Activated gamma-delta T cell treated with Interleukin-2 at 50 U/mL for 16 hours (primary cell): ENCODE measurements at regions not wholly inside any gene's neighbourhood (a gene's known extent, or its start where the extent isn't known, plus 50 kb on each side); places are given as distances from the start of the nearest gene placed in this dataset.
"Not testable (repeated sequence)": the region's sequence is repeated elsewhere in the genome, so short reads cannot be mapped to it uniquely, and the experiment has no call there.

Experiments
- DNase-seq: peaks from one replicate; pipeline ENCODE4 v3.0.0-alpha.2; 2020

DNA sequence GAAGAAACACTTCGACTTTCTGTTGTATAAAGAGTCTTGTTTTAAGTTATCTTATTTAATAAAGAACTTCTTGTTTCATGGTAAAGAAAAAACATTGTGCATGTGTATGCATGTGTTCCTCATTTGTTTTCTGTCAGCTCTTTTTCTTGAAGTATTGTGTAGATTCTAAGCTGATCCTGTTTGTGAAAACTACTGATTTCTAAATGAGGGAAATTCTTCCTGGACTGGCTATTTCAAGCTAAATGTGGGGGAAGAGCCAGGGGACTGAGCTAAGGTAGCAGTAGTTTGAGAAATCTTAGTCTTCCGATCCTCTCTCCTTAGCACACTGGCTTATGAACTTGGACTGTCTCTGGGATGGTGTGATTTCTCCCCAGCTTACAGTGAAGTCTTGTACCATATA lies 56.4 kb upstream of the RBMS1 start:
- DNase-seq, result no peak

DNA sequence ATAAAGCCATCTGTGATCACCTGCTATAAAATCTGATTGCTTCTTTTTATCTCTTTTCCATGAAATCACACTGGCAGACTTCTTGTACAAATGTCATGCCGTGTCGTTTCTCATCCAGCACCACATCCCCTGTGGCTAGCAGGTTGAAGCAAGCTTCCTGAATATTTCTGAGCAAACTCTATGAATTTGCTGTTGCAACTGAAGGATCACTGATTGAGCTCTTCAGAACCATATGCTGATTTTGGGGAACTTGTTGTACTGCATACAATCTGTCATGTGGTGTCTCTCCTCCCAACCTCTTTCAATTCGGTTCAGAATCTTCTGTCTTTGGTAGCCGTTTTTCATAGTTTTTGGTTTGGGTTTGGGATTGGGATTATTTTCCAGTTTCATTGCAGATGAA lies 57.7 kb upstream of the RBMS1 start:
- no peak for DNase-seq

DNA sequence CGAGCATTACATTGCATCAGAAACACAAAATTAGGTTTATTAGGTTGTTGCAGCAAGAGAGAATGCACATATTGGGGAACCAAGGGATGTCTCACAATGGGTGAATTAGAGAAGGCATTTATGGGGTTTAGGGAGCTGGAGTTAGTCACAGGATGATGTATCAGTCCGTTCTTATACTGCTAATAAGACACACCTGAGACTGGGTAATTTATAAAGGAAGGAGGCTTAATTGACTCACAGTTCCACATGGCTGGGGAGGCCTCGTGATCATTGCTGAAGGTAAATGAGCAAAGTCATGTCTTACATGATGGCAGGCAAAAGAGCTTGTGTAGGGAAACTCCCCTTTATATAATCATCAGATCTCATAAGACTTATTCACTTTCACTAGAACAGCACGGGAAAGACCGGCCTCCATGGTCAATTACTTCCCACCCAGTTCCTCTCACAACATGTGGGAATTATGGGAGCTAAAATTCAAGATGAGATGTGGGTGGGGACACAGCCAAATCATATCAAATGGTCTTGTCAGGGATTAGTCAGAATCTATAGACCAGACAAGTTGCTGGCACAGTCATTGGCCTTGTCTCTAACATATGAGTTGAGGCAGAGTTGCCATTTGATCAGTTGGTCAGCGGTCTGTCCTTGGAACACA lies 61.9 kb upstream of the RBMS1 start:
- no peak for DNase-seq

DNA sequence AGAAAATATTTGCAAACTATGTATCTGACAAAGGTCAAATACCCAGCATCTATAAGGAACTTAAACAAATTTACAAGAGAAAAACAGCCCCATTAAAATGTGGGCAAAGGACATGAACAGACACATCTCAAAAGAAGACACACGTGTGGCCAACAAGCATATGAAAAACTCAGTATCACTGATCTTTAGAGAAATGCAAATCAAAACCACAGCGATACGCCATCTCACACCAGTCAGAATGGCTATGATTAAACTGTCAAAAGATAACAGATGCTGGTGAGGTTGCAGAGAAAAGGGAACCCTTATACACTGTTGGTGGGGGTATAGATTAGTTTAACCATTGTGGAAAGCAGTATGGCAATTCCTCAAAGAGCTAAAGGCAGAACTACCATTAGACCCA lies 64.3 kb upstream of the RBMS1 start:
- DNase-seq, result no peak

DNA sequence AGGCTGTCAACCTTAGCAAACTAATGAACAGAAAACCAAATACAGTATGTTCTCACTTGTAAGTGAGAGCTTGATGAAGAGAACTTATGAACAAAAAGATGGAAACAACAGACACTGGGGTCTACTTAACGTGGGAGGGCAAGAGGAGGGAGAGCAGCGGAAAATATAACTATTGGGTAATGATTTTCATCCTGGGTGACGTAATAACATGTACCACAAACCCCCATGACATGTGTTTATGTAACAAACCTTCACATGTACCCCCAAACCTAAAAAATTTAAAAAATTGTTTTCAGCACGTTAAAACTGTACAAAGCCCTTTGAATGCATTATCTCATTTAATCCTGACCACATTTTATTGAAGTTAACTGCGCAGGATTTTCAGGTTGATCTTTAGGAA lies 64.9 kb upstream of the RBMS1 start:
- no peak for DNase-seq

DNA sequence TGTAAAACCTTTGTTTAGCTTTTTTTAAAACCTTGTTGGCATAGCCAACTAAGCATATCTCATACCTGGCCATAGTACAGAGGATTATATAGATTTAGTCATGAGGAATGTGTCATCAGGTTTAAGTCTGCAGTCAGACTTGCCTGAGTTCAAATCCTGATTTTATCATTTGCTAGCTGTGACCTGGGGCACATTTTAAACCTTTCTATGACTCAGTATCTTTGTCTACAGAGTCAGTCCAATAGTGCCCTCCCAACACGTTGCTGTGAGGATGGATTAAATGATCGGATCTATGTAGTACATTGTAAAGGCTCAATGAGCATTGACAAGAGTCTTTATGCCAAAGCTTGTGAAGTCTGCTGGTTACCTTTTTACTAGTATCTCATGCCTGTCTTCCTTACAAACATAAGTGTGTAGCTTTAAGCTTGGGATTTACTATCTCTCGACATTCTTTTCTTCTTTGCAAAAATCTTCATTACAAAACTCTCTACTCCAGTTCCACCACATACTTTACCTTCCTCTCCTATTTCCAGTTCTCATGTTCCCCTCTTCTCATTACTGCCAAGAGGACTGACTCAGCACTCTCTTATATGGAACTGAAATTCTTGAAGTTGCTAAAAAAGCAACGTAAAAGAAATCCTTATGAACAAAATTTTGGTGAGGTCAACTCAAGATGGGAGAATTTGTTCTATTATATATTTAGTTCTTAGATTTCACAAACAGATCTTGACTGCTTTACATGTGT lies 68.1 kb upstream of the RBMS1 start:
- DNase-seq, result no peak

DNA sequence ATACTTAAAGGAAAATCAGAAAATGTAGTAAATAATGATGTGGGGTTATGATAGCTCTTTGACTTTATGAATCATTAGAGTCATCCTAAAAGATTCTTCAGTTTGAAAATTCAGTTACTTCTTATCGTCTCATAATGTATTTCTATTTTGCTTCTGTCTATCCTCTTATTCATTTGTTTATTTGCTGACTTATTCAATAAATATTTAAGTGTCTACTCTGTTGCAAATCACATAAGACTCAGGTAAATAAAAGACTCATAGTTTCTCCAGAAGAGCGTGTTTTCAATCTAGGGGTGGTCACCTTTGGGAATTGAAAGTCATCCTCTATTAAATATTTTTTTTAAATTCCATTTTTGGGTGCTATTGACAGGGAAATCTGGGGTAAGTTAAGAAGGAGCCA lies 69.1 kb upstream of the RBMS1 start:
- no peak for DNase-seq

DNA sequence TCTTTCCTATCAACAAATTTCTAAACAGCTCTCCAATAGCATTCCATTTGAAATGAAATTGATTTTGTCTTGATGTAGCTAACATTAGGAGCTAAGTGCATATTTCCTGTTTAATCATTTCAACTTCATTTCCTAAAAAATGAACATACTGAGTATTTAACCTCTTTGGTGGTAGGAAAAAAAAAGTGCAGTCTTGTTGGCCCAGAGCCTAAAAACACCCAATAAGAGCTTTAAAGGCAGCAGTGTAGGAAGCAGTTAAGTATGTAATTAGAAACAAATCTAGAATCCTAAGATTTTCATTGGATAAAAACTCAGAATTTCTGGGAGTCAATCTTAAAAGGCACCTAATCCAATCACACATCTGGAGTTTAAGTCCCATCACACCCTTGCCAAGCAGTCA lies 71.0 kb upstream of the RBMS1 start:
- no peak for DNase-seq

DNA sequence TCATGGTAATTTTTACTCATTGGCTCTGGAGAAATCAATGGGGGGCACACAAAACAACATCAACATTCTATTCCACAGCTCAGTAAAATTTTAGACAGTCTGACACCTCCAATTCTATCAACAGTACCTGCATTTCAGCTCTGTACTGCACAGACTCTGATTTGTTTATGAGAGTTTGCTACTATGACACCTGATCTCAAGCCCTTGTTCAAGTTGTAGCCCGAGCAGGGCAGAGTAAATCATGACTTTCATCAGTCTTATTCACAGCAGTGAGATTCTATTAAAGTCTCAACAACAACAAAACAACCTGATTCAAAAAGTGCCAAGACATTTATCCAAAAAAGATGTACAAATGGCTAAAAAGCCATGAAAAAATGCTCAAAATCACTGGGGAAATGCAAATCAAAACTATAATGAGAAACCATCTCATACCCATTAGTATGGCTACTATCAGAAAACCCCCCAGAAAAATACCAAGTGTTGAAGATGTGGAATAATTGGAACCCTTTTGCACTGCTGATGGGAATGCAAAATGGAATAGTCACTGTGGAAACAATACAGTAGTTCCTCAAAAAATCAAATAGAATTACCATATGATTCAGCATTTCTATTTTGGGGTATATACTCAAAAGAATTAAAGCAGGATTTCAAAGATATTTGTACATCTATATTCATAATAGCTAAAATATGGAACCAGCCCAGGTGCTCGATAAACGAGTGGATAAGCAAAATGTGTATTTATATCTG lies 71.7 kb upstream of the RBMS1 start:
- DNase-seq, result no peak

DNA sequence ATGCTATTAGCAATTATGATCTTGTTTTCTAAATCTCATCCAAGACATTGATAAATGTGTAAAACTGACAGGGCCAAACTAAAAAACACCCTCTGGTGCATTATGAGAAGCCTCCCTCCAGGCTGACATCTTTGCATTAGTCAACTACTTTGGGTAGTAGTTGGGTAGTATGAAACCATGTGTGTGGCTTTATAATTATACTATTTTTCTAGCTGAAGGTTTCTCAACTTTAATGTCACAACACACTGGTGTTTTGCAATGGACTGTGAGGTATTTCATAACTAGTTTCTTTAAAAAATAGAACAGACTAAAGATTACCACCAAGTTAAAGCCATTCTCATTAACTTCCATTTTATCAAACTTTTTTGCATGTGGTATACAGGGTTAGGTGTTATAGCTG lies 73.1 kb upstream of the RBMS1 start:
- DNase-seq, result no peak

DNA sequence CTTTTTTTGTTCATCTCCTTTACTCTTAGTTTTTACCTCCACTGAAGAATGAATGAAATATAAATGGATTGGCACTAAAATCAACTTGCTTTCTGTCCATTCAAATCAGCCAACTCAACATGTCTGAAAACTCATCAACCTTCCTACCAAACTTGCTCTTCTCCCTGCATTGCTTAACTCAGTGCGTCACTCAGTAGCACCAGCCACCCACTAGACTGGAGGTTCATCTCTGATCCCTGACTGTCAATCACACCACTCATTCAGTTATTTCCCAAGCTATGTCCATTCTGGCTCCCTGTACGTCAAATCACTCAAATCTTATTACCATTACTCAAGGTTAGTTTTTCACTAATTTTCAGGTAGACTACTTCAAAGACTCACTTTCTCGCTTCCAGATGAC lies 75.2 kb upstream of the RBMS1 start:
- no peak for DNase-seq

DNA sequence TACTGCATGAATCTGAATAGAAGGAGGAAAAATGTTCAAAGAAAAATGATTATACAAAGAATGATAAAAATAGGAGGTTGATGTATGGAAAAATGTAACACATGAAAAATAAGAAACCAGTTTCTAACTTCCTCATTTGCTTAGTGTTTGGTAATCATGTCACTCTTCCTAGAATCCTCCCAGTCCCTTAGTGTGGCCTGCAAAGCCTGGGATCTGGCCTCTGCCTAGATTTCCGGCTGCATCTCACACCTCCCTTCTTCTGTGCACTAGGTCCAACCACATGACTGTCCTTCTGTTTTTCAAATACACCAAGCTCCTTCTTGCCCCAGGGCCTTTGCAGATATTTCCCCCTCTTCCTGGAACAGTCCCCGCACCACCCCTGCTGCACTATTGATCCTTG lies 76.8 kb upstream of the RBMS1 start:
- DNase-seq, result no peak

DNA sequence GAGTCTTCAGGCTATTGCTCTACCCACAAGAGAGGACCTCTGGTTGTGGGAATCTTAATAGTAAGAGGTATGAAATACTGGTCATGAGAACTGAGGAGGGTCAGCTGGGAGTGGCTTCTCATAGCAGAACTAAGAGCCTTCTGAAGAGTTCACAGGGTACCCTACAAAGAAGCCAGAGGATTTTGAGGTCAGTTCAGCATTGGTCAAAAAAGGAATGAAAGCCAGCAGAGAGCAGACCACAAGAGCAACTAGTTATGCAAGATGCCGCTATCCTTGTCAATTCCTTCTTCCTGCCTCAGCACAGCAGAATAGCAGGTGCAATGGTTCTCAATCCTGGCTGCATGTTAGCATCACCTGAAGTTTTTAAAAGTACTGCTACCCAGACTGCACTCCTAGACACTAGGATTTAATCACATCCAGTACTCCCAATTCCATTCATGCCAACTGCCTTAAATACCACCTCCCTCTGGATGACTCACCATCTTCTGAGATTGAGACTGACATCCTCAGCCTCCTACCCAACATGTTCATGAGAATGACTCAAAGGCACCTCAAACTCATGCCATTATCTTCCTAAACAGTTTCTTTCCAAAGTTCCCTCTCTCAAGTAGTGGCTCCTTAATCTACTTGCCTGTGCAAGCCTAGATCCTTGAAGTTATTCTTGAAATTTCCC lies 81.0 kb upstream of the RBMS1 start:
- DNase-seq, result no peak

DNA sequence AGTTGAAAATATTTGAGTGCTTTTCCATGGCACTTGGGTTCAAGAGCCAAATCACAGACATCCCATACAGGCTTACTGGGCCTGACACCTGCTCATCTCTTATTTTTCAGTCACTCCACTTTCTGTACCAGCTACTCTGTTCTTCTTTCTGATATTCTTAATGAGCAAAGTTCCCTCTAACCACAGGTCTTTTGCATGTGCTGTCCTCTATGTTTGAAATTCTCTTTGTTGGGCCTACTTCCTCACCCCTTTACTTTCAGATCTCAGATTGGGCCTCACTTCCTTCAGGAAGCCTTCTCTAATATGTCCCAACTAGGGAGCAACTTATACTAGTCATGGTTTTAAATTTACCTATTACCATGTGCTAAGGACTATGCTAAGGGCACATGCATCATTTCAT lies 81.8 kb upstream of the RBMS1 start:
- DNase-seq, result no peak

DNA sequence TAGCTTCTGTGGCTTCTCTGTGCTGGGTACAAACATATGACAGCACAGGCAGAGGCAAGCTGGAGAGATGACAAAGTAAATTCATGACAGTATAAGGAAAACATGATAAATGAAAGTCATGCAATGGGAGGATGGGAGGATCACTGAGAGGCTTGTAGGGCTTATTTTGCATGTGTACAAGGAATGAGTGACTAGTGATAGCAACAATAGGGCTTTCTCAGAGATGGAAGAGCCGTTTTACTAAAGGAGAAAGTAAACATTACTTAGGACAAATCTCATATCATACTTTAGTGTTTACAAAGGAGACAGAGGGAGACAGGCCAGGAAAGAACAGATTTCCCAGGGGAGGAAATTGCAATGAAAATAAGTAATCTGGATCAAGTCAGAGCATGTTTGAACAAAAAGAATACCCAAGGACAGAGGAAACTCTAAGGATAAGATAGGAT lies 82.5 kb upstream of the RBMS1 start:
- no peak for DNase-seq

DNA sequence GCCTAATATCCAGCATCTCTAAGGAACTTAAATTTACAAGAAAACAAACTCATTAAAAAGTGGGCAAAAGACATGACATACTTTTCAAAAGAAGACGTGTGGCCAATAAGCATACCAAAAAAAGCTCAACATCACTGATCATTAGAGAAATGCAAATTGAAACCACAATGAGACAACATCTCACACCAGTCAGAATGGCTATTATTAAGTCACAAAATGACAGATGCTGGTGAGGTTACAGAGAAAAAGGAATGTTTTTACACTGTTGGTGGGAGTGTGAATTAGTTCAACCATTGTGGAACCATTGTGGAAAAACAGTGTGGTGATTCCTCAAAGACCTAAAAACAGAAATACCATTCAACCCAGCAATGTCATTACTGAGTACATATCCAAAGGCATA lies 83.5 kb upstream of the RBMS1 start:
- DNase-seq, result not testable (repeated sequence)

DNA sequence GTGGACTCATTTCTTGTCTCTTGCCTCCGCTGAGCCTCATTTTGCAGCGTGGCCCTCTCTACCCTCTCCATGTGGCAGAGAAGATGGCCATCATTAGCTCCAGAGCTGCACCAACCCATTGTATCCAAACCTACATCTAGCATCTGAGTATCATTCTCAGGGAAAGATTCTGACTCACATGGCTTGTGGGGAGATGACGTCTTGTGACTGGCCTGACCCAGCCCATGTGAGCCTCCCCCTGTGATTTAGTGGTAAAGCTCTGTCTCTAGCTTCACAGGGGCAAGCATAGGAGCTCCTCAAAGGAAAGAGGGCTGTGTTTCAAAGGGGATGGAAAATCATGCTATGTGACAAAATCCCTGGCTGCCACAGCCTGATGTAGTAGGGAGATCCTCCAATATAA lies 87.4 kb upstream of the RBMS1 start:
- DNase-seq, result no peak

DNA sequence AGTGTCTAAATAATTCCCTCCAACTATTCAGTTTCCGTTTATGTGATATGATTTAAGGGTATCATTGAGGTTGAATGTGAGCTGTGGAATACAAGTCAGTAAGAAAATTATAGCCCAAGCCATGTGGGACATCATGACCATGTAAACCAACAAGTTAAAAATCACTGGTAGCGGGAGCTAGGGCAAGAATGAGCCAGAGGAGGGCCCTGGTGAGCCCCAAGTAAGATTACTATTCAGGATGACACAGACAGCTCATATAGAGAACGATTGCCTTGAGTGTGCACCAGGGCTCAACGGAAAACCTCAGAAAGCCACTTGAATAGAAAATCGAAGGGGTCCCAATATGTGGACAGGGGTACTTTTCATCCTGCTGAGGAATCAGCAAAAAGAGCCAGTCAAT lies 87.8 kb upstream of the RBMS1 start:
- no peak for DNase-seq

DNA sequence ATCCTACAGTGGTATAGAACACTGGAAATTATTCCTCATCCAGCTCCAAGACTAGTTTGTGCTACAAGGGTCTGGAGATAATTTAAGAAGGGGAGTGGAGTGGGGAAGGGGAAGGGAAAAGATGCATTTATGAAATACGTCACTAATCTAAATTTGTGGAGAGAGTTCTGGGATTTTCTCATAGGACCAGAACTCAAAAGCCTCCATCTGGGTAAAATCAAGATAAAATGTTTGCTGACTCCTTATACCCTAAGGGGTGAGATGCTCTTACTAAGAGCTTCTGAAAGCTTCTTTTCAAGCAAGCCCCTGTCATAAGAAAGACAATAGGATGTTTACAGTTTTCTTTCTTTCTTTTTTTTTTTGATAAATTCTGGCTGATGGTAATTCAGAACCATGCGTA lies 88.5 kb upstream of the RBMS1 start:
- no peak for DNase-seq

DNA sequence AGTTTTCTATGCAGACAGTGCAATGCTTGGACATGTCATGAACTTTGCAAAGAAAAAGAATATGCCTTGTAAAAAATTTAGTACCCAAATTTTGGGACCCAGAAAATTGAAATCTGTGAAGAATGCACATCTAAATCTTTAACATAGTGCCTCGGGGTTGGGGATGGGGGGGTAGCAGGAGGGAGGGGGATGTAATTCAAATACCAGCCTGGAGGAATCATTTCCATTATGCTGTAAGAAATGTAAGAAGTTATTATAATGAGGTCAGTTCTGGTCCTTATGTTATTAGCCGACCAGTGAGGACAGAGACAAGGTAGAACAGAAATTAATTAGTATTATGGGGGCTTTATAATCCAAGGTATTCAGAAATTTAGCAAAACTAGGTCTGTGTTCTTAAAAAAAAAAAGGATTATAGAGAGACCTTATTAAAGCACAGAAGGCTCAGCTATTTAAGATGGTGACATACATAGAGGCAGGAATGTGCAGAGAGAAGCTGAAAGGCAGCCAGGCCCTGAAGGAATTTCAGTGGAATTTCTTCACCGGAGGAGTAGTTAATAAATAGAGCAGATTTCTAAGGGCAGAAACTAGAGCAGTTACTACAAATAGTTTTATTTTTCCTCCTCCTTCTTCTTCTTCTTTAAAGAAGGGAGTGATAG lies 89.0 kb upstream of the RBMS1 start:
- no peak for DNase-seq

DNA sequence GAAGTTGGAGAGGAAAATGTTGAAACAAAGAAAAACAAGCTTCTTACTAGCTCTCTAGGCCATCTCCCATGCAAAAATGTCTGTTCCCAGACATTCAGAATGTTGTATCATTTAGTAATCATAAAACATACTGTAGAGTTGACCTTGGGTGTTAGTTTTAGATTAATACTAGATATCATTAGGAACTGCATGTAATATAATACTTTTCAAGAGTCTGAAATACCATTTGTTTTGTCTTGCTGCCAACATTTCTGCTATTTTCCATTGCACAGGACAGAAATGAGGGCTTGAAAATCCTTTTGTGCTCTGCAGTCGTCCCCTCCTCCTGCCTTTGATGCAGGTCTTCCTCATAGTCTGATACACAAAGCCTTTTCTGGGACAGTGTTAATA lies 89.5 kb upstream of the RBMS1 start:
- DNase-seq, result no peak

DNA sequence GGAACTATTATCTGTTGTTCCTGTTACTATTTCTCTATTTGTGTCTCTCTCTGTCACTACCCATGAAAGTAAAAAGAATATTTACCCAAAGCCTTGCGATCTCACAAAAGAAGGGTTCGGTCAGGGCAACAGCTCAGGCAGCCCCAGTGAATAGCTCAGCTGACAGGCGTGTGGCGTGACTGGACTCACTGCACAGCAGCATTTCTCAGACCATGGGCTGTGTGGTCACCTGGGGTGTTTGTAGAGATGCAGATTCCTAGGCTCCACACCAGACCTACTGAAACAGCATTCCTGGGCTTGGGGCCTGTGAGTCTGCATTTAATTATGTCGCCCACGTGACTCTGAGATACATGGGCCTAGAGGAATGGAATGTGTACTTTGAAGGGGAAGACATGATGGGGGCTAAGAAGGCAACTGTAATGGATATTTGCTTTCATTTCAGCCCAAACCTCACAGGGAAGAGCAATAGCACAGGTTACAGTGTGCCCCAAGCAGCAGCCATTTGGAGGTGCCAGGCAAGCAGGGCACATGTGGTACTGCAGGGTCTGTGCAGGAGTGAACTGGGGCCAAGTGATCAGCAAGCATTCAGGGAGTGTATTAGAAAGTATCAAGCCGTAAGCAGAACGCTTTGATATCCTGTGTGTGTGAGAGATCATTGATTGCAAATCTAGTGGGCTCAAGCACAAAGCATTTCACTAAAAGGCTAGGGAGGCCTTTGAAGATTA lies 90.4 kb upstream of the RBMS1 start:
- DNase-seq, result no peak
